ENCODE measurements at regions not wholly inside any gene's neighbourhood (a gene's known extent, or its start where the extent isn't known, plus 50 kb on each side); places are given as distances from the start of the nearest gene placed in this dataset.
A peak's percentile ranks its signal among the peaks of the same experiment; 100 is the strongest.

GRCh38 chr16:85557083-85557970, 55.8 kb upstream of the GSE1 start:
- TF ChIP-seq CTCF (conservative IDR thresholded peaks at IDR 0.05) (0 out of 2 replicates have a peak, but pooled peaks have one; percentile 22), EZH2 (IDR thresholded peaks at IDR 0.05; ENCODE audit: low read depth) (no peak)

Measured in PC-9 (cell line).